H9 (cell line): ENCODE measurements at regions not wholly inside any gene's neighbourhood (a gene's known extent, or its start where the extent isn't known, plus 50 kb on each side); places are given as distances from the start of the nearest gene placed in this dataset.

Source experiments
- DNase-seq: peaks from one replicate; pipeline ENCODE4 v3.0.0-alpha.2; 2017
- H2AFZ ChIP-seq: one replicate; pipeline ENCODE4 v1.6.1; 2013; ENCODE audit warnings: mild to moderate bottlenecking, low read length, control low read depth, moderate library complexity
- H2AK5ac ChIP-seq: 2 replicates; pipeline ENCODE4 v1.6.1; 2013; ENCODE audit warnings: low read length, control low read depth, mixed read lengths; ENCODE audit not compliant: insufficient read length
- H2BK120ac ChIP-seq: one replicate; pipeline ENCODE4 v1.6.1; 2013; ENCODE audit warnings: low read depth, mild to moderate bottlenecking, low read length, control low read depth, inconsistent platforms; ENCODE audit not compliant: poor library complexity, severe bottlenecking
- H2BK12ac ChIP-seq: 2 replicates; pipeline ENCODE4 v1.6.1; 2013; ENCODE audit warnings: low read length, control low read depth, mixed read lengths, low read depth; ENCODE audit not compliant: insufficient read length
- H2BK15ac ChIP-seq: 2 replicates; pipeline ENCODE4 v1.6.1; 2013; ENCODE audit warnings: low read depth, low read length, control low read depth
- H2BK20ac ChIP-seq: one replicate; pipeline ENCODE4 v1.6.1; 2013; ENCODE audit warnings: low read depth, mild to moderate bottlenecking, low read length, control low read depth, inconsistent platforms; ENCODE audit not compliant: poor library complexity, severe bottlenecking
- H2BK5ac ChIP-seq: 2 replicates; pipeline ENCODE4 v1.6.1; 2013; ENCODE audit warnings: low read length, control low read depth, mixed read lengths; ENCODE audit not compliant: insufficient read length
- H3K14ac ChIP-seq: 2 replicates; pipeline ENCODE4 v1.6.1; 2013; ENCODE audit warnings: low read length, control low read depth; ENCODE audit not compliant: insufficient read depth
- H3K18ac ChIP-seq: 2 replicates; pipeline ENCODE4 v1.6.1; 2013; ENCODE audit warnings: low read depth, mild to moderate bottlenecking, mixed read lengths, low read length, control low read depth; ENCODE audit not compliant: insufficient read length
- H3K23ac ChIP-seq: 2 replicates; pipeline ENCODE4 v1.6.1; 2013; ENCODE audit warnings: low read length, control low read depth, mixed read lengths, low read depth; ENCODE audit not compliant: insufficient read length
- H3K23me2 ChIP-seq: 2 replicates; pipeline ENCODE4 v1.6.1; 2013; ENCODE audit warnings: low read depth, mild to moderate bottlenecking, mixed read lengths, low read length, control low read depth; ENCODE audit not compliant: insufficient read length, poor library complexity, severe bottlenecking
- H3K27ac ChIP-seq: 2 replicates; pipeline ENCODE4 v1.5.1; 2013; ENCODE audit warnings: low read length, control low read depth, mixed read lengths, low read depth; ENCODE audit not compliant: insufficient read length
- H3K27me3 ChIP-seq: 2 replicates; pipeline ENCODE4 v1.6.1; 2013; ENCODE audit warnings: low read length, control low read depth, inconsistent platforms; ENCODE audit not compliant: insufficient read depth
- H3K4ac ChIP-seq: 2 replicates; pipeline ENCODE4 v1.6.1; 2013; ENCODE audit warnings: low read depth, mild to moderate bottlenecking, control low read depth, inconsistent platforms, low read length, moderate library complexity
- H3K4me1 ChIP-seq: 2 replicates; pipeline ENCODE4 v1.6.1; 2013; ENCODE audit warnings: low read length, control low read depth, inconsistent platforms; ENCODE audit not compliant: insufficient read depth
- H3K4me2 ChIP-seq: 2 replicates; pipeline ENCODE4 v1.6.1; 2013; ENCODE audit warnings: low read length, control low read depth, mixed read lengths; ENCODE audit not compliant: insufficient read length, insufficient read depth
- H3K56ac ChIP-seq: 2 replicates; pipeline ENCODE4 v1.6.1; 2013; ENCODE audit warnings: low read depth, mild to moderate bottlenecking, mixed read lengths, low read length, control low read depth; ENCODE audit not compliant: insufficient read length
- H3K79me1 ChIP-seq: 2 replicates; pipeline ENCODE4 v1.6.1; 2013; ENCODE audit warnings: low read depth, mild to moderate bottlenecking, moderate library complexity, low read length, control low read depth, inconsistent platforms; ENCODE audit not compliant: insufficient read depth, poor library complexity, severe bottlenecking
- H3K79me2 ChIP-seq: 2 replicates; pipeline ENCODE4 v1.6.1; 2013; ENCODE audit warnings: low read length, control low read depth, inconsistent platforms; ENCODE audit not compliant: insufficient read depth
- H3K9ac ChIP-seq: 2 replicates; pipeline ENCODE4 v1.6.1; 2013; ENCODE audit warnings: low read length, control low read depth, mixed read lengths; ENCODE audit not compliant: insufficient read length; ENCODE audit errors: extremely low read depth
- H3K9me3 ChIP-seq: one replicate; pipeline ENCODE4 v1.6.1; 2013; ENCODE audit warnings: low read depth, low read length, inconsistent platforms; ENCODE audit not compliant: control insufficient read depth
- H3T11ph ChIP-seq: one replicate; pipeline ENCODE4 v1.6.1; 2013; ENCODE audit warnings: mild to moderate bottlenecking, low read length, control low read depth, inconsistent platforms
- H4K20me1 ChIP-seq: one replicate; pipeline ENCODE4 v1.6.1; 2013; ENCODE audit not compliant: control insufficient read depth, insufficient read length, insufficient read depth
- H4K5ac ChIP-seq: 2 replicates; pipeline ENCODE4 v1.6.1; 2013; ENCODE audit warnings: low read depth, mild to moderate bottlenecking, mixed read lengths, low read length, control low read depth; ENCODE audit not compliant: insufficient read length
- H4K8ac ChIP-seq: replicated peaks from 2 replicates; pipeline ENCODE4 v1.6.1; 2013; ENCODE audit warnings: low read length, control low read depth, mixed read lengths, low read depth; ENCODE audit not compliant: insufficient read length
- H4K91ac ChIP-seq: 2 replicates; pipeline ENCODE4 v1.6.1; 2013; ENCODE audit warnings: low read depth, mild to moderate bottlenecking, moderate library complexity, mixed read lengths, low read length, control low read depth; ENCODE audit not compliant: insufficient read length
- H3K27ac Mint-ChIP-seq, 3 experiments: 2 replicates in 2 of 3; 3 replicates in 1 of 3; pipeline ENCODE4 v1.8.0; 2020 to 2021; ENCODE audit warnings: mixed read lengths in 3 of 3, mild to moderate bottlenecking in 1 of 3, moderate library complexity in 1 of 3
- H3K27me3 Mint-ChIP-seq: 2 replicates; pipeline ENCODE4 v1.8.0; 2021; ENCODE audit warnings: low read depth, mild to moderate bottlenecking, moderate library complexity, mixed read lengths
- H3K36me3 Mint-ChIP-seq, 3 experiments: 2 replicates in 2 of 3; 3 replicates in 1 of 3; pipeline ENCODE4 v1.8.0; 2020 to 2021; ENCODE audit warnings: low read depth in 3 of 3, mixed read lengths in 3 of 3; ENCODE audit not compliant: insufficient read depth in 1 of 3
- H3K4me1 Mint-ChIP-seq, 2 experiments: 2 replicates each; pipeline ENCODE4 v1.8.0; 2020; ENCODE audit warnings: mixed read lengths in 2 of 2
- H3K4me3 Mint-ChIP-seq, 2 experiments: 2 replicates in 1 of 2; 3 replicates in 1 of 2; pipeline ENCODE4 v1.8.0; 2020 to 2021; ENCODE audit warnings: mild to moderate bottlenecking in 2 of 2, mixed read lengths in 2 of 2, moderate library complexity in 1 of 2
- H3K9me3 Mint-ChIP-seq, 2 experiments: 2 replicates in 1 of 2; 3 replicates in 1 of 2; pipeline ENCODE4 v1.8.0; 2020; ENCODE audit warnings: mild to moderate bottlenecking in 2 of 2, mixed read lengths in 2 of 2, moderate library complexity in 1 of 2
- WGBS: extraction: QIAGEN DNeasy Blood & Tissue Kit; methylation state at CpG from one replicate; pipeline ENCODE4 v1.1.7; 2013; ENCODE audit warnings: missing lambda C conversion rate, low lambda C conversion rate, mixed read lengths; ENCODE audit not compliant: insufficient read length; ENCODE audit errors: extremely low coverage; 5-methylcytosine and 5-hydroxymethylcytosine counted together
- TF ChIP-seq, protein P1 (sequence below): fragments of 200-600 bp; sonication (generic); conservative IDR thresholded peaks from 3 replicates; pipeline ENCODE4 v1.8.0; 2021; ENCODE audit warnings: antibody characterized with exemption, mild to moderate bottlenecking

DNA sequence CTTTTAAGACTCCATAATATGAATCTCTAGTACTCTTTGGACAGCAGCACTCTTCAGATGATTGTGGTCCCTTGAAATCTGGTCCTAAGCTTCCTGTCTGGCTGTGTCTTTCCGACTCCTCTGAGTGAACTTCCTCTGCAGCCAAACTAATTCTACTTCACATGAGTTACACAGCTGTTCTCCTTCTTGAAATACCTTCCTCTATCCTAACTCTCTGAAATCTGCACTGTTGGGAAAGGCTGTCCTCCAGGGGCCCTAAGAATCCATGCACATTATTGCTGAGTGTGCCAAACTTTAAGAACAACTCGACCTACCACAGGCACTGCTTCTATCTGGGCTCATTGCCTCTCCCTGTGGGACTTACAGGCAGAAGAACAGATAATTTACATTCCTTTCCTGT lies 217.3 kb upstream of the ARHGAP42 start:
- DNase-seq, result no peak
- Histone ChIP-seq H2AFZ (no peak overlapping the region), H2BK120ac (no peak overlapping the region), H2BK20ac (no peak overlapping the region), H2BK15ac (no peak overlapping the region), H3K79me1 (no peaks in the 10 kb centered on the region), H3K9me3 (no peaks in the 10 kb centered on the region), H3K27me3 (no peaks in the 10 kb centered on the region), H4K5ac (no peak overlapping the region), H3K9ac (no peak overlapping the region), H4K91ac (no peak overlapping the region), H3T11ph (no peak overlapping the region), H4K20me1 (no peaks in the 10 kb centered on the region), H3K23me2 (no peaks in the 10 kb centered on the region), H3K27ac (no peak overlapping the region), H2BK12ac (no peak overlapping the region), H3K4me2 (no peak overlapping the region), H3K14ac (no peak overlapping the region), H3K79me2 (no peaks in the 10 kb centered on the region), H3K18ac (no peak overlapping the region), H3K4me1 (no peaks in the 10 kb centered on the region; the same call in 1 of the 2 replicates), H2AK5ac (no peak overlapping the region), H4K8ac (no peak overlapping the region), H3K4ac (no peak overlapping the region), H3K23ac (no peak overlapping the region), H2BK5ac (no peak overlapping the region), H3K56ac (no peak overlapping the region)
- H3K36me3 Mint-ChIP-seq, result peaks cover 0 to 15% (median 3%) of the 10 kb centered on the region in 3 experiments; a peak in 5 of 7 replicates
- H3K4me3 Mint-ChIP-seq, result no peak overlapping the region
- H3K9me3 Mint-ChIP-seq, result peaks cover 3 to 4% of the 10 kb centered on the region in 2 experiments; a peak in 2 of 5 replicates
- H3K27ac Mint-ChIP-seq, result no peak overlapping the region; a peak in 1 of 7 replicates
- no CpG with 5 or more reads among the region's 2 CpGs for WGBS
- H3K4me1 Mint-ChIP-seq, result peaks cover 24 to 27% of the 10 kb centered on the region in 2 experiments
- TF ChIP-seq, protein P1, sequence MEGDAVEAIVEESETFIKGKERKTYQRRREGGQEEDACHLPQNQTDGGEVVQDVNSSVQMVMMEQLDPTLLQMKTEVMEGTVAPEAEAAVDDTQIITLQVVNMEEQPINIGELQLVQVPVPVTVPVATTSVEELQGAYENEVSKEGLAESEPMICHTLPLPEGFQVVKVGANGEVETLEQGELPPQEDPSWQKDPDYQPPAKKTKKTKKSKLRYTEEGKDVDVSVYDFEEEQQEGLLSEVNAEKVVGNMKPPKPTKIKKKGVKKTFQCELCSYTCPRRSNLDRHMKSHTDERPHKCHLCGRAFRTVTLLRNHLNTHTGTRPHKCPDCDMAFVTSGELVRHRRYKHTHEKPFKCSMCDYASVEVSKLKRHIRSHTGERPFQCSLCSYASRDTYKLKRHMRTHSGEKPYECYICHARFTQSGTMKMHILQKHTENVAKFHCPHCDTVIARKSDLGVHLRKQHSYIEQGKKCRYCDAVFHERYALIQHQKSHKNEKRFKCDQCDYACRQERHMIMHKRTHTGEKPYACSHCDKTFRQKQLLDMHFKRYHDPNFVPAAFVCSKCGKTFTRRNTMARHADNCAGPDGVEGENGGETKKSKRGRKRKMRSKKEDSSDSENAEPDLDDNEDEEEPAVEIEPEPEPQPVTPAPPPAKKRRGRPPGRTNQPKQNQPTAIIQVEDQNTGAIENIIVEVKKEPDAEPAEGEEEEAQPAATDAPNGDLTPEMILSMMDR, result no peak
- H3K27me3 Mint-ChIP-seq, result no peaks in the 10 kb centered on the region; the same call in 1 of the 2 replicates
